ENCODE measurements at regions not wholly inside any gene's neighbourhood (a gene's known extent, or its start where the extent isn't known, plus 50 kb on each side); places are given as distances from the start of the nearest gene placed in this dataset.
"Not testable (repeated sequence)": the region's sequence is repeated elsewhere in the genome, so short reads cannot be mapped to it uniquely, and the experiment has no call there.

DNA sequence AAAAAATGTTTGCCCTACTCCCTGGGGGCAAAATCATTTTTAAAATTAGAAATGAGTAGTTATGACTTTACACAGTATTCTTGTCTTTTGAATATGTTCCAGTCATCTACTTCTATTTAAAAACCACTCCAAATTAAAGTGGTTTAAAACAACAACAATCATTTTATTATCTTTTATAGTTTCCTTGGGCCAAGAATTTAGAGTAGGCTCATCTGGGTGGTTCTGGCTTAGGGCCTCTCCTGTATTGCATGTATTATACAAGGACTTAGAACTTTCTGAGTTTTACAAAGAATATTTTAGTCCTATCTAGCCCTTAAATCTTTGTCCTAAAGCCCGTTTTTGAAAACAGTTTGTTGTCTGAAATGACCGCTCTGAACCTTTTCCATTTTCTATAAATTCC is 132.5 kb upstream of the INTU start:
- TF ChIP-seq, protein P1, sequence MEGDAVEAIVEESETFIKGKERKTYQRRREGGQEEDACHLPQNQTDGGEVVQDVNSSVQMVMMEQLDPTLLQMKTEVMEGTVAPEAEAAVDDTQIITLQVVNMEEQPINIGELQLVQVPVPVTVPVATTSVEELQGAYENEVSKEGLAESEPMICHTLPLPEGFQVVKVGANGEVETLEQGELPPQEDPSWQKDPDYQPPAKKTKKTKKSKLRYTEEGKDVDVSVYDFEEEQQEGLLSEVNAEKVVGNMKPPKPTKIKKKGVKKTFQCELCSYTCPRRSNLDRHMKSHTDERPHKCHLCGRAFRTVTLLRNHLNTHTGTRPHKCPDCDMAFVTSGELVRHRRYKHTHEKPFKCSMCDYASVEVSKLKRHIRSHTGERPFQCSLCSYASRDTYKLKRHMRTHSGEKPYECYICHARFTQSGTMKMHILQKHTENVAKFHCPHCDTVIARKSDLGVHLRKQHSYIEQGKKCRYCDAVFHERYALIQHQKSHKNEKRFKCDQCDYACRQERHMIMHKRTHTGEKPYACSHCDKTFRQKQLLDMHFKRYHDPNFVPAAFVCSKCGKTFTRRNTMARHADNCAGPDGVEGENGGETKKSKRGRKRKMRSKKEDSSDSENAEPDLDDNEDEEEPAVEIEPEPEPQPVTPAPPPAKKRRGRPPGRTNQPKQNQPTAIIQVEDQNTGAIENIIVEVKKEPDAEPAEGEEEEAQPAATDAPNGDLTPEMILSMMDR (IDR thresholded peaks at IDR 0.05; ENCODE audit: insufficient read depth, low read depth, low read length, missing control alignments) = no peak
- H3K4me3 ChIP-seq (ENCODE audit: low read depth, low read length) = no peak overlapping the region
- DNase-seq (ENCODE audit: low read depth) = no peak

DNA sequence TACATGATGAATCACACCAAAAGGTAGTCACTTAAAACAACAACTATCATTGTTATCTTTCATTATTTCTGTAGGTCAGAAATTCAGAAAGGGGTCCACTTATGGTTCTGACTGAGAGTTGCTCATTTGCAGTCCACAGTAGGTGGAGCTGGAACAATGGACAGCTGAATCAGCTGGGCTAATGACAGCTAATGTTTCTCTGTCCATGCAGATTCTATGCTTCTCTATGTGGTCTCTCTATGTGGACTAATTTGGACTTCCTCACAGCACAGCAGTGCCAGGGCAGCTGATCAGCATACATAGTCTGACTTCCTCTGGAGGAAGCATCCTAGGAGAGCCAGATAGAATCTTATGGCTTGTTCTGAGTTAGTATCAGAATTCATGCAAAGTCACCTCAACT is 131.7 kb upstream of the INTU start:
- TF ChIP-seq, protein P1 (IDR thresholded peaks at IDR 0.05; ENCODE audit: insufficient read depth, low read depth, low read length, missing control alignments) = no peak
- no peak overlapping the region for H3K4me3 ChIP-seq (ENCODE audit: low read depth, low read length)
- DNase-seq (ENCODE audit: low read depth) = no peak

DNA sequence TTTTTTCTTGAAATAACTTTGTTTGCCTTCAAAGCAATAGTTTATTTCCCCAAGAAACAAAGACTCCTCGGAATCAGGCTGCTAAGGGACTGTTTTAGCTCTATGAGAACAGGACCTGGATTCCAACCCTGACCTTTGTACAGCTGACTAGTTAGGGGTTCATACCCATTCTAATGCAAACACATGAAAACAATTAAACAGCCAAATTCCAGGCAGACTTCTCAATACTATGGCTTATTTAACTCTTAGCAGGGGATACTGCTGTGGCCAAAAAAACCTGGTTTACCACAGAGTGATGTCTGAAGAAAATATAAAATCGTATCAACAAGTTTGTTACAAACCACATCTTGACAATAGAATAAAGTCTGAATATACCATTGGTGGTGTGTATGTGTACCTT is 129.6 kb upstream of the INTU start:
- H3K4me3 ChIP-seq (ENCODE audit: low read depth, low read length) = no peak overlapping the region
- TF ChIP-seq, protein P1 (IDR thresholded peaks at IDR 0.05; ENCODE audit: insufficient read depth, low read depth, low read length, missing control alignments) = no peak
- DNase-seq (ENCODE audit: low read depth) = no peak

DNA sequence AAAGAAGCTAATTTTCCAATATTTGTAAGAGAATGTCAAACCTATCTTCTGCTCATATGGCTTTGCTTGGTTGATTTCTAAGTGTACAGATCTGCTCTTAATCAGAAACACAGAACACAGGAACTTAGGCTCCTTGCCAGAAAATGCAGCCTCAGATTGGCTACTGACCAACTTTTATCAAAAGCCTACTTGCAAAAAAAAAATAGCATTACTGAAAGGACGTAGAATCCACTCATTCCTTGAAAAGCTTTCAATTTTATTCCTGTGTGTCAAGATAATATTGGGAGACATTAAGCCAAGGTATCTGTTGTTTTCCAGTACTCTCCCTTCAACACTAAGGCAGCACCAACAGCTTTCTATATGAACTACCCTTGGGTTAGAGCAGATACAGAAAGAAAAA is 127.6 kb upstream of the INTU start:
- TF ChIP-seq, protein P1 (IDR thresholded peaks at IDR 0.05; ENCODE audit: insufficient read depth, low read depth, low read length, missing control alignments) = no peak
- DNase-seq (ENCODE audit: low read depth) = no peak
- H3K4me3 ChIP-seq (ENCODE audit: low read depth, low read length) = no peak overlapping the region

DNA sequence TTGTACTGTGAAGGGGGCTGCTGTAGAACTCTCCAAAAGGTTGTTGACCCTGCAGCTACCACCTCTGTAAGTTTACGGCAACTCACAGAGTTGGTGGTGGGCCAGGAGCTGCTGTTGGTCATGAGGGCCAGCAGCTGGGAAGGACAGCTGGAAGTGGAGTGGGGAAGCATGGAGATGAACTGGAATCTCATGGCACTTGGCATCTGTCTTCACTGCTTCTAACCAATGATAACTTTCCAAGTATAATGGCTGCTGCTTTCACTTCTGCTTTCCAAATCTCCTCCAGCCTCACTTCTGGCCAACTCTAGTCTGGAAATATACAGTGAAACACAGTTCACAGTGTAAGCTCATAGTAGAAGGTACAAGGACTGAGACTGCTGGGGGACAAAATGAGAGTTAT is 126.5 kb upstream of the INTU start:
- no peak for DNase-seq (ENCODE audit: low read depth)
- TF ChIP-seq, protein P1 (IDR thresholded peaks at IDR 0.05; ENCODE audit: insufficient read depth, low read depth, low read length, missing control alignments) = no peak
- H3K4me3 ChIP-seq (ENCODE audit: low read depth, low read length) = no peak overlapping the region

DNA sequence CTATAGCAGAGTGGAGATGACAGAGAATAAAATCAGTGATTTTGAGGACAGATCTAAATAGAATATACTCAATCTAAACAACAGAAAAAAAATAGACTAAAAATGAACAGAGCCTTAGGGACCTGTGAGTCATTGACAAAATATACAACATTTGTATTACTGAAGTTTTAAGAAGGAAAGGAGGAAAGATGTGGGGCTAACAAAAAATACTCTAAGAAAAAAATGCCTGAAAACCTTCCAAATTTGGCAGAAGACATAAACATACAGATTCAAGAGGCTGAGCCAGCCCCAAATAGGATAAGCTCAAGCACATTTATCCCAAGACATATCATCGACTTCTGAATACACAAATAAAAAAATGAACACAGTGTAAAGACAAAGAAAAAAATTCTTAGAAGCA is 123.6 kb upstream of the INTU start:
- TF ChIP-seq, protein P1 (IDR thresholded peaks at IDR 0.05; ENCODE audit: insufficient read depth, low read depth, low read length, missing control alignments) = no peak

DNA sequence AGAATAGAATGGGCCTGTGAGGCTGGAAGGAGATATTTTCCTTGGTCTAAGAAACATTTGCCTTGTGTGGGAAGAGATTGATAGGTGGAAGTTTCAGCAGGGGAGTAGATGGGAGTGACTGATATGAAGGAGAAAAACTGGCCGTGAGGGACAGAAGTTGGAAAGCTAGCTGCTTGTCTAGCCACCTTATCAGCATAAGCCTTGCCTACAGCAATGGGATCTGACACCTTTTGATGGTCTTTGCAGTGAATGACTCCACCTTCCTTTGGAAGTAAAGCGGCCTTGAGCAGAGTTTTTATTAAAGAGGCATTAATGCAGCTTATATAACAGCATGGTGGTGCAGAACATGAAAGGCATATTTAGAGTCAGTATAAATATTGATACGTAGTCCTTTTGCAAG is 120.1 kb upstream of the INTU start:
- not testable (repeated sequence) for DNase-seq (ENCODE audit: low read depth); H3K4me3 ChIP-seq (ENCODE audit: low read depth, low read length)

More for the DNA sequence above, 123.6 kb upstream of the INTU start:
- H3K4me3 ChIP-seq (ENCODE audit: low read depth, low read length) = no peak overlapping the region
- no peak for DNase-seq (ENCODE audit: low read depth)

DNA sequence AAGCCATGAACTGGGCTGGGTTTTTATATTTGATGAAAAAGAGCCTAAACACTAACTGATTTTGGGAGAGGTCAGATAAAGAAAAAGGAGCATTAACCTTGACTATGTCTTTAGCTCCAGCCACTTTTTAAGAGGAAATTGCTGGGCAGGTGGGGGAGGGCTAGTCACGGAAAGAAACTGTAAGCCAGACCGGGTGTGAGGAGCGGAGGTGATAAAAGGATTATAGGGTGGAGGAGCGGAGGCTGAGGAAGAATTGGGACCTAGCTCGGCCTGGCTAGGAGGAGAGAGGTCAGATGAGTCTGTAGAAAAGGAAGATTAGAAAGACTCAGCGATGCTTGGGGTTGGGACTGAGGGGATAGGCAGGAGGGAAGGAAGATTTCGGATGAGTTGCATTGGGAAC is 117.5 kb upstream of the INTU start:
- H3K4me3 ChIP-seq (ENCODE audit: low read depth, low read length); DNase-seq (ENCODE audit: low read depth): not testable (repeated sequence)

Data from GM12865 (cell line).